Neural cell (in vitro differentiated cells): ENCODE measurements at regions not wholly inside any gene's neighbourhood (a gene's known extent, or its start where the extent isn't known, plus 50 kb on each side); places are given as distances from the start of the nearest gene placed in this dataset.
A peak's percentile ranks its signal among the peaks of the same experiment; 100 is the strongest.

Experiments
- H2AFZ ChIP-seq: fragments of 200-600, 300-800 bp; sonication (generic), shearing (Covaris generic); 2 replicates; pipeline ENCODE4 v1.6.0; 2014; ENCODE audit warnings: low read depth, mild to moderate bottlenecking, antibody characterized with exemption, low read length, moderate library complexity
- H3F3A ChIP-seq: fragments of 200-600 bp; shearing (Covaris generic); 2 replicates; pipeline ENCODE4 v1.6.1; 2016; ENCODE audit warnings: mild to moderate bottlenecking, moderate library complexity, mixed read lengths, antibody characterized with exemption, low read length; ENCODE audit not compliant: insufficient read depth, poor library complexity, severe bottlenecking
- H3K27ac ChIP-seq: fragments of 200-600, 300-800 bp; sonication (generic), shearing (Covaris generic); 2 replicates; pipeline ENCODE4 v1.5.1; 2014; ENCODE audit warnings: mild to moderate bottlenecking, low read length, moderate library complexity
- H3K27me3 ChIP-seq: fragments of 300-800, 200-600 bp; sonication (generic), shearing (Covaris generic); 2 replicates; pipeline ENCODE4 v1.6.0; 2014; ENCODE audit warnings: mild to moderate bottlenecking, low read depth, low read length, moderate library complexity; ENCODE audit not compliant: insufficient read depth
- H3K36me3 ChIP-seq: fragments of 300-800, 200-600 bp; sonication (generic), shearing (Covaris generic); 2 replicates; pipeline ENCODE4 v1.5.1; 2014; ENCODE audit warnings: mild to moderate bottlenecking, antibody characterized with exemption, low read length, moderate library complexity; ENCODE audit not compliant: insufficient read depth
- H3K4me2 ChIP-seq: fragments of 300-800, 200-600 bp; sonication (generic), shearing (Covaris generic); 2 replicates; pipeline ENCODE4 v1.6.0; 2014; ENCODE audit warnings: mild to moderate bottlenecking, low read length
- H3K4me3 ChIP-seq: fragments of 300-800, 200-600 bp; sonication (generic), shearing (Covaris generic); 2 replicates; pipeline ENCODE4 v1.5.1; 2014; ENCODE audit warnings: mild to moderate bottlenecking, low read length, moderate library complexity
- H3K79me2 ChIP-seq: fragments of 200-600 bp; shearing (Covaris generic); replicated peaks from 2 replicates; pipeline ENCODE4 v1.6.0; 2014; ENCODE audit warnings: mild to moderate bottlenecking, low read length, moderate library complexity; ENCODE audit not compliant: insufficient read depth
- H3K9ac ChIP-seq: fragments of 300-800, 200-600 bp; sonication (generic), shearing (Covaris generic); 2 replicates; pipeline ENCODE4 v1.6.1; 2016; ENCODE audit warnings: mild to moderate bottlenecking, low read length, mixed read lengths
- H3K9me2 ChIP-seq: fragments of 200-600 bp; shearing (Covaris generic); 2 replicates; pipeline ENCODE4 v1.6.1; 2016; ENCODE audit warnings: mild to moderate bottlenecking, low read length, mixed read lengths; ENCODE audit not compliant: insufficient read depth
- H3K9me3 ChIP-seq: fragments of 200-600, 300-800 bp; sonication (generic), shearing (Covaris generic); 2 replicates; pipeline ENCODE4 v1.6.1; 2016; ENCODE audit warnings: mild to moderate bottlenecking, mixed run types, low read length, moderate library complexity, mixed read lengths
- H4K20me1 ChIP-seq: fragments of 200-600 bp; shearing (Covaris generic); 2 replicates; pipeline ENCODE4 v1.6.1; 2016; ENCODE audit warnings: mild to moderate bottlenecking, mixed run types; ENCODE audit not compliant: insufficient read depth
- CTCF ChIP-seq: fragments of 450-650 bp; IDR thresholded peaks from 2 replicates; pipeline ENCODE4 v1.5.1; 2014; ENCODE audit warnings: antibody characterized with exemption, mild to moderate bottlenecking, moderate library complexity; ENCODE audit not compliant: poor library complexity, severe bottlenecking
- EP300 ChIP-seq: fragments of 450-650 bp; conservative IDR thresholded peaks from 2 replicates; pipeline ENCODE4 v1.6.1; 2014; ENCODE audit warnings: antibody characterized with exemption, mild to moderate bottlenecking, moderate library complexity; ENCODE audit not compliant: poor library complexity, severe bottlenecking
- EZH2 ChIP-seq: fragments of 200-600, 300-800 bp; shearing (Covaris generic), sonication (generic); IDR thresholded peaks from 2 replicates; pipeline ENCODE4 v1.6.1; 2014; ENCODE audit warnings: antibody characterized with exemption, low read length, borderline replicate concordance, mild to moderate bottlenecking; ENCODE audit not compliant: insufficient read depth, poor library complexity, severe bottlenecking
- MXI1 ChIP-seq: fragments of 450-650 bp; conservative IDR thresholded peaks from 2 replicates; pipeline ENCODE4 v1.6.1; 2014; ENCODE audit warnings: antibody characterized with exemption, mild to moderate bottlenecking; ENCODE audit not compliant: poor library complexity, severe bottlenecking
- POLR2AphosphoS5 ChIP-seq: IDR thresholded peaks from 2 replicates; pipeline ENCODE4 v1.6.1; 2012
- RAD21 ChIP-seq: fragments of 450-650 bp; conservative IDR thresholded peaks from 2 replicates; pipeline ENCODE4 v1.6.1; 2014; ENCODE audit warnings: antibody characterized with exemption, mild to moderate bottlenecking, moderate library complexity
- REST ChIP-seq: IDR thresholded peaks from 2 replicates; pipeline ENCODE4 v1.6.1; 2012; ENCODE audit warnings: borderline replicate concordance
- SMC3 ChIP-seq: fragments of 450-650 bp; conservative IDR thresholded peaks from 2 replicates; pipeline ENCODE4 v1.6.1; 2014; ENCODE audit warnings: antibody characterized with exemption, mild to moderate bottlenecking, moderate library complexity; ENCODE audit not compliant: poor library complexity
- TAF1 ChIP-seq: IDR thresholded peaks from 2 replicates; pipeline ENCODE4 v1.6.1; 2012; ENCODE audit warnings: low read depth

GRCh38 chr10:60664859-60665258, 113.4 kb upstream of the CDK1 start:
- no peaks in the 10 kb centered on the region for H3K9me3 ChIP-seq
- H3K9ac ChIP-seq = no peak overlapping the region
- H3K79me2 ChIP-seq = no peaks in the 10 kb centered on the region
- H3K36me3 ChIP-seq = no peaks in the 10 kb centered on the region
- no peak overlapping the region for H3K4me3 ChIP-seq
- H3K27me3 ChIP-seq = no peaks in the 10 kb centered on the region
- H3K27ac ChIP-seq = no peak overlapping the region
- H2AFZ ChIP-seq = no peak overlapping the region
- no peaks in the 10 kb centered on the region for H3F3A ChIP-seq
- H3K4me2 ChIP-seq = no peak overlapping the region
- TF ChIP-seq TAF1 (no peak), RAD21 (no peak), EZH2 (no peak), REST (no peak), CTCF (no peak), SMC3 (no peak), POLR2AphosphoS5 (no peak), EP300 (no peak), MXI1 (no peak)
- no peaks in the 10 kb centered on the region for H3K9me2 ChIP-seq
- no peaks in the 10 kb centered on the region for H4K20me1 ChIP-seq

- no peaks in the 10 kb centered on the region for H3K27me3 ChIP-seq
- no peaks in the 10 kb centered on the region for H3F3A ChIP-seq
- TF ChIP-seq SMC3 (no peak), POLR2AphosphoS5 (peak; percentile 21)
- H3K36me3 ChIP-seq = no peaks in the 10 kb centered on the region
- no peaks in the 10 kb centered on the region for H3K9me2 ChIP-seq
- no peak overlapping the region for H3K9ac ChIP-seq
- no peak overlapping the region for H2AFZ ChIP-seq
- no peaks in the 10 kb centered on the region for H3K9me3 ChIP-seq
- no peak overlapping the region for H3K4me3 ChIP-seq
- no peaks in the 10 kb centered on the region for H4K20me1 ChIP-seq
- H3K4me2 ChIP-seq = no peak overlapping the region
- H3K27ac ChIP-seq = no peak overlapping the region
- no peaks in the 10 kb centered on the region for H3K79me2 ChIP-seq
Measured at GRCh38 chr10:60663850-60664249, 114.4 kb upstream of the CDK1 start.
